Fibroblast of lung (primary cell): ENCODE measurements at regions not wholly inside any gene's neighbourhood (a gene's known extent, or its start where the extent isn't known, plus 50 kb on each side); places are given as distances from the start of the nearest gene placed in this dataset.

Source experiments
- DNase-seq, 2 donors: peaks; one replicate each; pipeline versions ENCODE4 v3.0.0 to v3.0.0-alpha.2; 2010; ENCODE audit warnings: low read depth in 2 of 2
- H2AFZ ChIP-seq: 2 replicates; pipeline ENCODE4 v1.5.1; 2012; ENCODE audit warnings: low read length, control low read depth, inconsistent platforms
- H3K27ac ChIP-seq: 2 replicates; pipeline ENCODE4 v1.5.1; 2011; ENCODE audit warnings: low read length, control low read depth; ENCODE audit not compliant: insufficient read depth
- H3K27me3 ChIP-seq: 2 replicates; pipeline ENCODE4 v1.5.1; 2011; ENCODE audit warnings: mild to moderate bottlenecking, low read length; ENCODE audit not compliant: control insufficient read depth, insufficient read depth
- H3K36me3 ChIP-seq: 2 replicates; pipeline ENCODE4 v1.5.1; 2011; ENCODE audit warnings: low read length; ENCODE audit not compliant: control insufficient read depth, insufficient read depth
- H3K4me1 ChIP-seq: 2 replicates; pipeline ENCODE4 v1.5.1; 2011; ENCODE audit warnings: low read length; ENCODE audit not compliant: control insufficient read depth, insufficient read depth; ENCODE audit errors: extremely low read depth
- H3K4me2 ChIP-seq: 2 replicates; pipeline ENCODE4 v1.5.1; 2011; ENCODE audit warnings: low read length, control low read depth; ENCODE audit not compliant: insufficient read depth; ENCODE audit errors: extremely low read depth
- H3K4me3 ChIP-seq, 4 experiments: fragments of 200-600 bp in 1 of 4; sonication (generic) in 1 of 4; replicated peaks in 1 of 4; 2 replicates each; pipeline ENCODE4 v1.5.1; 2011 to 2016; ENCODE audit warnings: low read length in 4 of 4, low read depth in 3 of 4, mild to moderate bottlenecking in 3 of 4, control low read depth in 2 of 4, inconsistent platforms in 1 of 4, mixed read lengths in 1 of 4; ENCODE audit not compliant: insufficient read depth in 1 of 4; ENCODE audit errors: control extremely low read depth in 1 of 4
- H3K79me2 ChIP-seq: 2 replicates; pipeline ENCODE4 v1.5.1; 2012; ENCODE audit warnings: mild to moderate bottlenecking, low read length, inconsistent platforms; ENCODE audit not compliant: control insufficient read depth, insufficient read depth
- H3K9ac ChIP-seq: 2 replicates; pipeline ENCODE4 v1.5.1; 2011; ENCODE audit warnings: mild to moderate bottlenecking, low read length, control low read depth; ENCODE audit not compliant: insufficient read depth
- H3K9me3 ChIP-seq: 2 replicates; pipeline ENCODE4 v1.5.1; 2012; ENCODE audit warnings: low read depth, low read length; ENCODE audit not compliant: control insufficient read depth, insufficient read depth
- H4K20me1 ChIP-seq: 2 replicates; pipeline ENCODE4 v1.5.1; 2011; ENCODE audit warnings: low read length; ENCODE audit not compliant: control insufficient read depth, insufficient read depth; ENCODE audit errors: extremely low read depth
- EZH2 ChIP-seq: IDR thresholded peaks from 2 replicates; pipeline ENCODE4 v1.5.1; 2012; ENCODE audit warnings: low read length, control low read depth, mild to moderate bottlenecking; ENCODE audit errors: missing control alignments
- TF ChIP-seq, protein P1 (sequence below), 2 donors: IDR thresholded peaks in 1 of 2; conservative IDR thresholded peaks in 1 of 2; 1 replicate in 1 of 2; 2 replicates in 1 of 2; pipeline ENCODE4 v1.5.1; 2011 to 2012; ENCODE audit warnings: low read length in 2 of 2, control low read depth in 1 of 2, inconsistent platforms in 1 of 2, low read depth in 1 of 2, mild to moderate bottlenecking in 1 of 2

DNA sequence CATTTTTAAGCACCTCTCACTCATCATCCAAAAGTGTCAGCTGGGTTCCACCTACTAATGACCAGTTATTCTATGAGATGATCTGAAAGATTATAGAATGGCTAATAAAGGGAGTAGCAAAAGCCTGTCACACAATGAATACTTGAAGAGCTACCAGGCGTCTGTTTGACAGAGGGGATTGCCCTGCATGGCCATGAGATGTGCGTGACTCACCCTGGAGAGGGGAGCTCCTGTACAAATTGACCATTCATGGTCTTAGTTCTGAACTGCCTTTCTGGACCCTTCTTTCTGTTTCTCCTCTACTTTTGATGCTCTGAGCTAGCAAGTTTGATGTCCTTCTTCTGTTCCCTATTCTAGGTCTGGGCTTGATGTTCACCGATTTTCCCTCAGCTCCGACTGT, 85.2 kb upstream of the ABCD3 start:
- Histone ChIP-seq H3K36me3 (no peaks in the 10 kb centered on the region), H3K9me3 (no peaks in the 10 kb centered on the region), H3K27ac (no peak overlapping the region), H3K27me3 (no peaks in the 10 kb centered on the region), H3K79me2 (no peaks in the 10 kb centered on the region), H3K4me1 (no peaks in the 10 kb centered on the region), H4K20me1 (no peaks in the 10 kb centered on the region), H3K4me3 (no peak overlapping the region), H2AFZ (no peak overlapping the region), H3K4me2 (no peak overlapping the region), H3K9ac (no peak overlapping the region)
- no peak for TF ChIP-seq EZH2
- TF ChIP-seq, protein P1, sequence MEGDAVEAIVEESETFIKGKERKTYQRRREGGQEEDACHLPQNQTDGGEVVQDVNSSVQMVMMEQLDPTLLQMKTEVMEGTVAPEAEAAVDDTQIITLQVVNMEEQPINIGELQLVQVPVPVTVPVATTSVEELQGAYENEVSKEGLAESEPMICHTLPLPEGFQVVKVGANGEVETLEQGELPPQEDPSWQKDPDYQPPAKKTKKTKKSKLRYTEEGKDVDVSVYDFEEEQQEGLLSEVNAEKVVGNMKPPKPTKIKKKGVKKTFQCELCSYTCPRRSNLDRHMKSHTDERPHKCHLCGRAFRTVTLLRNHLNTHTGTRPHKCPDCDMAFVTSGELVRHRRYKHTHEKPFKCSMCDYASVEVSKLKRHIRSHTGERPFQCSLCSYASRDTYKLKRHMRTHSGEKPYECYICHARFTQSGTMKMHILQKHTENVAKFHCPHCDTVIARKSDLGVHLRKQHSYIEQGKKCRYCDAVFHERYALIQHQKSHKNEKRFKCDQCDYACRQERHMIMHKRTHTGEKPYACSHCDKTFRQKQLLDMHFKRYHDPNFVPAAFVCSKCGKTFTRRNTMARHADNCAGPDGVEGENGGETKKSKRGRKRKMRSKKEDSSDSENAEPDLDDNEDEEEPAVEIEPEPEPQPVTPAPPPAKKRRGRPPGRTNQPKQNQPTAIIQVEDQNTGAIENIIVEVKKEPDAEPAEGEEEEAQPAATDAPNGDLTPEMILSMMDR (conservative IDR thresholded peaks at IDR 0.05 in 1 of 2, IDR thresholded peaks at IDR 0.05 in 1 of 2; ENCODE audit: low read depth in 1 of 2, low read length in 2 of 2): no peak
- peak; percentile 28 to 68 for DNase-seq

DNA sequence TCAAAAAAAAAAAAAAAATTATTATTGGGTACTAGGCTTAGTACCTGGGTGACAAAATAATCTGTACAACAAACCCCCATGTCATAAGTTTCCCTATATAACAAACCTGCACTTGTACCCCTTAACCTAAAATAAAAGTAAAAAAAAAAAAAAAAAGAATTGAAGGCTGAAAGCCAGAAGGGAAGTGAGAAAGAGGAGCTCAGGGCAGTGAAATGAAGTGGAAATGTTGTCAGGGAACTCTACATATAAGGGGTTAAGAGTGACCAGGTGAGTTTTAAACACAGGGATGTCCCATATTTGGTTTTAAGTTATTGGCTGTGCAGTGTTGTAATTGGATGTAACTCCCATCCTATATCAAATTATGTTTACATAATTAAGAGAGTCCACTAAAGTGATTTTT, 85.7 kb upstream of the ABCD3 start:
- Histone ChIP-seq H3K4me3 (no peak overlapping the region), H2AFZ (no peak overlapping the region), H3K79me2 (no peaks in the 10 kb centered on the region), H3K9me3 (no peaks in the 10 kb centered on the region), H3K9ac (no peak overlapping the region), H3K27me3 (no peaks in the 10 kb centered on the region), H4K20me1 (no peaks in the 10 kb centered on the region), H3K4me2 (no peak overlapping the region), H3K36me3 (no peaks in the 10 kb centered on the region), H3K4me1 (no peaks in the 10 kb centered on the region), H3K27ac (no peak overlapping the region)
- DNase-seq: no peak
- TF ChIP-seq, protein P1 (conservative IDR thresholded peaks at IDR 0.05 in 1 of 2, IDR thresholded peaks at IDR 0.05 in 1 of 2; ENCODE audit: low read depth in 1 of 2, low read length in 2 of 2): no peak
- no peak for TF ChIP-seq EZH2

DNA sequence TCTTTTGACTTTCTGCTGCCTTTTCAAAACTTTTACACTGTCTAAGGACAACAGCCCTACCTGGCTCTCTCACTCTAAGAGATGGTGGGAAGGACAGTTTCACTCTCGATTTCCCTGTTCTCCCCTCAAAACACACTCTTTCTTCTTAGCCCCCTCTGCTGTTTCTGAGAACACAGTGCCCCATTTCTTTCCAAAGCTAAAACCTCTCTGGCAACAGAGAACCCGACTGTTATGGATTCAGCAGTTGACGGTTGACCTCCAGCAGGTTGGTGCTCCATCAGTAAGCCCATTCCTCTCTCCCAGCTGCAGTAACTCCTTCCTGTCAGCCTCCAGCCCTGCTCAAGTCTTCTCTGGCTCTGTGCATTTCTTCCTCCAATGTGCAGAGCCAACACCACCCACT, 88.2 kb upstream of the ABCD3 start:
- no peak overlapping the region for H3K27ac ChIP-seq
- H3K4me2 ChIP-seq: peak overlapping the region; percentile 50
- H4K20me1 ChIP-seq: no peaks in the 10 kb centered on the region
- H2AFZ ChIP-seq: peak overlapping the region; percentile 84
- DNase-seq: peak; percentile 46 to 62
- H3K27me3 ChIP-seq: no peaks in the 10 kb centered on the region
- no peak overlapping the region for H3K4me3 ChIP-seq
- no peaks in the 10 kb centered on the region for H3K79me2 ChIP-seq
- TF ChIP-seq, protein P1 (conservative IDR thresholded peaks at IDR 0.05 in 1 of 2, IDR thresholded peaks at IDR 0.05 in 1 of 2; ENCODE audit: low read depth in 1 of 2, low read length in 2 of 2): peak; percentile 65 to 76
- TF ChIP-seq EZH2: no peak
- H3K9me3 ChIP-seq: no peaks in the 10 kb centered on the region
- no peak overlapping the region for H3K9ac ChIP-seq
- peaks cover 14% of the 10 kb centered on the region for H3K4me1 ChIP-seq
- H3K36me3 ChIP-seq: no peaks in the 10 kb centered on the region
